DOHH2 (cell line): ENCODE measurements at regions not wholly inside any gene's neighbourhood (a gene's known extent, or its start where the extent isn't known, plus 50 kb on each side); places are given as distances from the start of the nearest gene placed in this dataset.

Experiments
- H3F3A ChIP-seq: fragments of 200-600 bp; sonication (generic), shearing (Covaris generic); 2 replicates; pipeline ENCODE4 v1.6.0; 2016; ENCODE audit warnings: antibody characterized with exemption, mild to moderate bottlenecking; ENCODE audit not compliant: control insufficient read depth, insufficient read depth
- H3K27ac ChIP-seq: fragments of 200-600 bp; sonication (generic); 2 replicates; pipeline ENCODE4 v1.5.1; 2014; ENCODE audit warnings: low read depth, mild to moderate bottlenecking, low read length, moderate library complexity
- H3K27me3 ChIP-seq: fragments of 200-600 bp; sonication (generic); 2 replicates; pipeline ENCODE4 v1.6.1; 2014; ENCODE audit warnings: mild to moderate bottlenecking, low read length, mixed read lengths; ENCODE audit not compliant: control insufficient read depth
- H3K36me3 ChIP-seq: fragments of 200-600 bp; sonication (generic); 2 replicates; pipeline ENCODE4 v1.6.1; 2014; ENCODE audit warnings: mild to moderate bottlenecking, low read length, moderate library complexity, mixed read lengths; ENCODE audit not compliant: control insufficient read depth
- H3K4me1 ChIP-seq: fragments of 200-600 bp; sonication (generic); 2 replicates; pipeline ENCODE4 v1.6.1; 2014; ENCODE audit warnings: mild to moderate bottlenecking, low read length, mixed read lengths; ENCODE audit not compliant: control insufficient read depth
- H3K4me2 ChIP-seq: fragments of 200-600 bp; sonication (generic); 2 replicates; pipeline ENCODE4 v1.6.0; 2014; ENCODE audit warnings: mild to moderate bottlenecking, low read length, moderate library complexity
- H3K4me3 ChIP-seq: fragments of 200-600 bp; sonication (generic); 2 replicates; pipeline ENCODE4 v1.5.1; 2014; ENCODE audit warnings: mild to moderate bottlenecking, low read length, mixed read lengths
- H3K79me2 ChIP-seq: fragments of 200-600 bp; sonication (generic); 2 replicates; pipeline ENCODE4 v1.6.1; 2014; ENCODE audit warnings: mild to moderate bottlenecking, low read length, mixed read lengths; ENCODE audit not compliant: control insufficient read depth
- H3K9me2 ChIP-seq: fragments of 200-600 bp; sonication (generic); replicated peaks from 2 replicates; pipeline ENCODE4 v1.6.1; 2014; ENCODE audit warnings: mild to moderate bottlenecking, low read length, mixed read lengths; ENCODE audit not compliant: control insufficient read depth
- H3K9me3 ChIP-seq: fragments of 200-600 bp; sonication (generic); 2 replicates; pipeline ENCODE4 v1.6.1; 2014; ENCODE audit warnings: antibody characterized with exemption, low read length, mixed read lengths; ENCODE audit not compliant: control insufficient read depth, insufficient read depth
- H4K20me1 ChIP-seq: fragments of 200-600 bp; sonication (generic); 2 replicates; pipeline ENCODE4 v1.6.0; 2014; ENCODE audit warnings: low read depth, mild to moderate bottlenecking, antibody characterized with exemption, low read length, moderate library complexity; ENCODE audit not compliant: control insufficient read depth, insufficient read depth
- EZH2phosphoT487 ChIP-seq: fragments of 200-600 bp; sonication (generic); IDR thresholded peaks from 2 replicates; pipeline ENCODE4 v1.6.1; 2017; ENCODE audit warnings: borderline replicate concordance, mild to moderate bottlenecking, antibody characterized with exemption, low read length, moderate library complexity, mixed read lengths
- TF ChIP-seq, protein P1 (sequence below): fragments of 200-600 bp; sonication (generic); IDR thresholded peaks from one replicate; pipeline ENCODE4 v1.5.1; 2014; ENCODE audit warnings: antibody characterized with exemption, mild to moderate bottlenecking, low read depth, low read length; ENCODE audit not compliant: poor library complexity, severe bottlenecking

GRCh38 chr4:164423819-164424218 is 330.1 kb upstream of the SMIM31 start:
- no peak overlapping the region for H3K27ac ChIP-seq
- no peaks in the 10 kb centered on the region for H3K79me2 ChIP-seq
- H4K20me1 ChIP-seq: no peaks in the 10 kb centered on the region
- no peak overlapping the region for H3K4me3 ChIP-seq
- H3K36me3 ChIP-seq: no peaks in the 10 kb centered on the region
- TF ChIP-seq, protein P1, sequence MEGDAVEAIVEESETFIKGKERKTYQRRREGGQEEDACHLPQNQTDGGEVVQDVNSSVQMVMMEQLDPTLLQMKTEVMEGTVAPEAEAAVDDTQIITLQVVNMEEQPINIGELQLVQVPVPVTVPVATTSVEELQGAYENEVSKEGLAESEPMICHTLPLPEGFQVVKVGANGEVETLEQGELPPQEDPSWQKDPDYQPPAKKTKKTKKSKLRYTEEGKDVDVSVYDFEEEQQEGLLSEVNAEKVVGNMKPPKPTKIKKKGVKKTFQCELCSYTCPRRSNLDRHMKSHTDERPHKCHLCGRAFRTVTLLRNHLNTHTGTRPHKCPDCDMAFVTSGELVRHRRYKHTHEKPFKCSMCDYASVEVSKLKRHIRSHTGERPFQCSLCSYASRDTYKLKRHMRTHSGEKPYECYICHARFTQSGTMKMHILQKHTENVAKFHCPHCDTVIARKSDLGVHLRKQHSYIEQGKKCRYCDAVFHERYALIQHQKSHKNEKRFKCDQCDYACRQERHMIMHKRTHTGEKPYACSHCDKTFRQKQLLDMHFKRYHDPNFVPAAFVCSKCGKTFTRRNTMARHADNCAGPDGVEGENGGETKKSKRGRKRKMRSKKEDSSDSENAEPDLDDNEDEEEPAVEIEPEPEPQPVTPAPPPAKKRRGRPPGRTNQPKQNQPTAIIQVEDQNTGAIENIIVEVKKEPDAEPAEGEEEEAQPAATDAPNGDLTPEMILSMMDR: no peak
- TF ChIP-seq EZH2phosphoT487: no peak
- H3K4me2 ChIP-seq: no peak overlapping the region
- H3F3A ChIP-seq: no peaks in the 10 kb centered on the region
- H3K27me3 ChIP-seq: no peaks in the 10 kb centered on the region
- no peaks in the 10 kb centered on the region for H3K4me1 ChIP-seq
- H3K9me3 ChIP-seq: no peaks in the 10 kb centered on the region
- no peaks in the 10 kb centered on the region for H3K9me2 ChIP-seq

DNA sequence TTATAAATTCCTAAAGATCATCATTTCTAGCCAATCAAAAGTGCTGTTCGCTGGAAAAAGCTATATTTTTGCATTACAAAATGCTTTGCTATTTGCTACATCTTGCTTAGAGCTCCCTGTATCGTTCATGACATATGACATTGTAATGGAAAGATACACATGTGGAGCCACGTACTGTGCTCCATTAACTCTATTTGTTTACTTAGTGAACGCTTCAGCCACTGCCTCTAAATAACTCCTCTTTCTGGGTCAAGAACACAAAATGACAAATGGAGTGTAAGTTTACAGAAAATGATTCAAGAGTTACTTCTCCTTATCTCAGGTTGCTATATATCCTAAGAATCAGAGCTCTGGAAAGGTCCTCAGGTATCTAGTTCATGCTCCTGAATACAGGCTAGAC is 329.1 kb upstream of the SMIM31 start:
- H3K79me2 ChIP-seq: no peaks in the 10 kb centered on the region
- no peaks in the 10 kb centered on the region for H3K9me2 ChIP-seq
- H4K20me1 ChIP-seq: no peaks in the 10 kb centered on the region
- no peak overlapping the region for H3K4me3 ChIP-seq
- H3K27ac ChIP-seq: no peak overlapping the region
- no peaks in the 10 kb centered on the region for H3K36me3 ChIP-seq
- H3K27me3 ChIP-seq: no peaks in the 10 kb centered on the region
- TF ChIP-seq, protein P1: no peak
- no peak for TF ChIP-seq EZH2phosphoT487
- no peaks in the 10 kb centered on the region for H3K4me1 ChIP-seq
- no peak overlapping the region for H3K4me2 ChIP-seq
- H3K9me3 ChIP-seq: no peaks in the 10 kb centered on the region
- no peaks in the 10 kb centered on the region for H3F3A ChIP-seq

- no peak overlapping the region for H3K4me3 ChIP-seq
- TF ChIP-seq, protein P1: no peak
- TF ChIP-seq EZH2phosphoT487: no peak
- H3K79me2 ChIP-seq: no peaks in the 10 kb centered on the region
- no peaks in the 10 kb centered on the region for H3K9me3 ChIP-seq
- H3K4me2 ChIP-seq: no peak overlapping the region
- no peaks in the 10 kb centered on the region for H3F3A ChIP-seq
- no peaks in the 10 kb centered on the region for H3K27me3 ChIP-seq
- no peak overlapping the region for H3K27ac ChIP-seq
- no peaks in the 10 kb centered on the region for H3K36me3 ChIP-seq
- H4K20me1 ChIP-seq: no peaks in the 10 kb centered on the region
- no peaks in the 10 kb centered on the region for H3K9me2 ChIP-seq
- H3K4me1 ChIP-seq: no peaks in the 10 kb centered on the region
Observed at GRCh38 chr4:164428561-164428960, 325.4 kb upstream of the SMIM31 start.

DNA sequence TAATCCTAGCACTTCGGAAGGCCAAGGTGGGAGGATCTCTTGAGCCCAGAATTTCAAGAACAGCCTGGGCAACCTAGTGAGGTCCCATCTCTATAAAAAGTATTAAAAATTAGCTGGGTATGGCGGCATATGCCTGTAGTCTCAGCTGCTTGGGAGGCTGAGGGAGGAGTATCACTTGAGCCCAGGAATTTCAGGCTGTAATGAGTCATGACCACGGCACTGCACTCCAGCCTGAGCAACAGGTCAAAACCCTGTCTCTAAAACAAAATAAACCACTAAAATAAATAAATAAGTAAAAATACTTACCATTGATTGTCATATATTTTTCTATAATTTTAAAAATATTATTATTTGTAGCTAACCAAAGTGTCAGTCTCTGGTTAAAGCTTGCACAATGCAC is 315.6 kb upstream of the SMIM31 start:
- H4K20me1 ChIP-seq: no peaks in the 10 kb centered on the region
- no peak overlapping the region for H3K4me3 ChIP-seq
- no peaks in the 10 kb centered on the region for H3K36me3 ChIP-seq
- H3K27me3 ChIP-seq: no peaks in the 10 kb centered on the region
- H3K27ac ChIP-seq: no peak overlapping the region
- no peak overlapping the region for H3K4me2 ChIP-seq
- no peaks in the 10 kb centered on the region for H3K9me3 ChIP-seq
- no peaks in the 10 kb centered on the region for H3F3A ChIP-seq
- H3K4me1 ChIP-seq: no peaks in the 10 kb centered on the region
- TF ChIP-seq, protein P1: no peak
- TF ChIP-seq EZH2phosphoT487: no peak
- no peaks in the 10 kb centered on the region for H3K79me2 ChIP-seq
- H3K9me2 ChIP-seq: no peaks in the 10 kb centered on the region
